K562 (cell line): ENCODE measurements at regions not wholly inside any gene's neighbourhood (a gene's known extent, or its start where the extent isn't known, plus 50 kb on each side); places are given as distances from the start of the nearest gene placed in this dataset.

Source experiments
- ATAC-seq: fragments of 200-7000 bp; cut with Tn5 transposase; 3 replicates; pipeline ENCODE4 v1.9.1; 2020; ENCODE audit warnings: moderate library complexity
- BruUV-seq: library from RNA; stranded (reverse); fragments of 400-500 nt; replicated peaks from 2 replicates; lab custom pipeline; 2021; lab: Mats Ljungman, UMichigan
- CTCF ChIA-PET: fragments of 300-600 bp; formaldehyde crosslinking; extraction: SDS; loops from one replicate; lab custom pipeline; 2021; ENCODE audit warnings: low intra/inter-chr PET ratio; lab: Yijun Ruan, JAX
- POLR2A ChIA-PET: fragments of 300-600, 350-650 bp; sonication (Branson Sonifier 250); formaldehyde crosslinking; extraction: SDS; loops from one replicate; lab custom pipeline; 2021; ENCODE audit warnings: antibody characterized with exemption, inconsistent platforms; lab: Yijun Ruan, JAX
- DNase-seq, 4 experiments: peaks; one replicate each; pipeline versions ENCODE4 v3.0.0 to v3.0.0-alpha.2; 2011 to 2018; ENCODE audit warnings: low spot score in 3 of 4, mixed read lengths in 3 of 4; ENCODE audit errors: extremely low read depth in 1 of 4
- FAIRE-seq: peaks from 2 replicates; lab custom pipeline; 2011; peaks lifted over from hg19 to GRCh38; lab: Jason Lieb, UNC
- H2AFZ ChIP-seq: 2 replicates; pipeline ENCODE4 v1.6.0; 2011; ENCODE audit warnings: low read depth, low read length, control low read depth, inconsistent platforms
- H3K27ac ChIP-seq: fragments of 200-600 bp; 3 replicates; pipeline ENCODE4 v1.8.0; 2011; ENCODE audit warnings: low read depth, mild to moderate bottlenecking, control low read depth, inconsistent platforms, low read length, moderate library complexity, mixed read lengths; ENCODE audit errors: extremely low read depth
- H3K27me3 ChIP-seq, 2 experiments: fragments of 300-600 bp in 1 of 2; 2 replicates in 1 of 2; 3 replicates in 1 of 2; pipeline versions ENCODE4 v1.6.0 to v1.8.0; 2011; ENCODE audit warnings: inconsistent platforms in 2 of 2, low read length in 2 of 2, mild to moderate bottlenecking in 1 of 2, mixed read lengths in 1 of 2, moderate library complexity in 1 of 2; ENCODE audit not compliant: control insufficient read depth in 2 of 2, insufficient read depth in 2 of 2
- H3K36me3 ChIP-seq: fragments of 300-600 bp; 3 replicates; pipeline ENCODE4 v1.8.0; 2011; ENCODE audit warnings: mild to moderate bottlenecking, low read length, inconsistent platforms; ENCODE audit not compliant: control insufficient read depth, insufficient read depth
- H3K4me1 ChIP-seq, 2 experiments: fragments of 200-600 bp in 1 of 2; replicated peaks in 1 of 2; 2 replicates in 1 of 2; 3 replicates in 1 of 2; pipeline versions ENCODE4 v1.5.1 to v1.8.0; 2011; ENCODE audit warnings: inconsistent platforms in 2 of 2, low read length in 2 of 2, mild to moderate bottlenecking in 1 of 2, mixed read lengths in 1 of 2, moderate library complexity in 1 of 2; ENCODE audit not compliant: control insufficient read depth in 2 of 2, insufficient read depth in 2 of 2
- H3K4me2 ChIP-seq: 2 replicates; pipeline ENCODE4 v1.6.1; 2011; ENCODE audit warnings: low read length, control low read depth, inconsistent platforms, mixed read lengths; ENCODE audit not compliant: insufficient read depth
- H3K4me3 ChIP-seq: fragments of 200-600 bp; sonication (generic), shearing (Covaris generic); 2 replicates; pipeline ENCODE4 v1.5.1; 2016; ENCODE audit warnings: control low read depth, inconsistent platforms
- H3K79me2 ChIP-seq: fragments of 200-600 bp; 3 replicates; pipeline ENCODE4 v1.8.0; 2011; ENCODE audit warnings: low read length, inconsistent platforms; ENCODE audit not compliant: control insufficient read depth, insufficient read depth
- H3K9ac ChIP-seq, 2 experiments: 2 replicates each; pipeline versions ENCODE4 v1.6.0 to v1.6.1; 2011; ENCODE audit warnings: low read depth in 2 of 2, low read length in 2 of 2, control low read depth in 1 of 2, inconsistent platforms in 1 of 2, mild to moderate bottlenecking in 1 of 2, mixed read lengths in 1 of 2; ENCODE audit not compliant: insufficient read depth in 1 of 2
- H3K9me1 ChIP-seq: one replicate; pipeline ENCODE4 v1.6.0; 2011; ENCODE audit warnings: inconsistent platforms, mild to moderate bottlenecking, low read length, moderate library complexity; ENCODE audit not compliant: control insufficient read depth, insufficient read depth
- H3K9me3 ChIP-seq: replicated peaks from 2 replicates; pipeline ENCODE4 v1.5.1; 2011; ENCODE audit warnings: low read depth, low read length, inconsistent platforms; ENCODE audit not compliant: control insufficient read depth, insufficient read depth
- H4K20me1 ChIP-seq: replicated peaks from 2 replicates; pipeline ENCODE4 v1.6.1; 2011; ENCODE audit warnings: low read length, inconsistent platforms, mixed read lengths; ENCODE audit not compliant: control insufficient read depth, insufficient read depth
- NFIX ChIP-seq: fragments of 250-450 bp; sonication (Bioruptor Pico); IDR thresholded peaks from 2 replicates; pipeline ENCODE4 v1.4.0; 2020; ENCODE audit warnings: low read depth, mild to moderate bottlenecking, moderate library complexity
- PHF20 ChIP-seq: fragments of 450-650 bp; IDR thresholded peaks from 2 replicates; pipeline ENCODE4 v1.6.1; 2018; ENCODE audit not compliant: partially characterized antibody
- SRSF3 ChIP-seq: fragments of 200-400 bp; formaldehyde crosslinking; IDR thresholded peaks from 2 replicates; pipeline ENCODE4 v1.6.1; 2016; ENCODE audit warnings: mild to moderate bottlenecking, low read length, moderate library complexity; ENCODE audit not compliant: insufficient read depth
- ZNF512 ChIP-seq: IDR thresholded peaks from 2 replicates; pipeline ENCODE4 v1.6.1; 2016; ENCODE audit warnings: missing genetic modification characterization, missing compliant biosample characterization
- ZNF589 ChIP-seq: fragments of 200-800 bp; sonication (Bioruptor generic); IDR thresholded peaks from 2 replicates; pipeline ENCODE4 v1.6.1; 2016; ENCODE audit warnings: low read depth, missing genetic modification characterization, missing compliant biosample characterization
- WGBS: fragments of 100-300 bp; shearing (Covaris generic); methylation state at CpG from one replicate; pipeline ENCODE4 v1.1.6; 2016; ENCODE audit warnings: low coverage, mixed read lengths; ENCODE audit not compliant: insufficient coverage; ENCODE audit errors: missing lambda C conversion rate; 5-methylcytosine and 5-hydroxymethylcytosine counted together
- in situ Hi-C: fragments of 300-500 bp; cut with MboI; formaldehyde crosslinking; loops from 4 replicates; pipeline ENCODE4 v1.15.0; 2018; ENCODE audit warnings: inconsistent platforms, mixed read lengths
- intact Hi-C: fragments of 100-400 bp; cut with micrococcal nuclease; formaldehyde crosslinking; loops from 2 replicates; pipeline ENCODE4 v1.14.2; 2022

GRCh38 chr12:74317741-74318140 lies 219.9 kb upstream of the ATXN7L3B start:
- Histone ChIP-seq H3K36me3 (no peaks in the 10 kb centered on the region), H2AFZ (no peak overlapping the region), H3K9me1 (no peaks in the 10 kb centered on the region), H3K79me2 (no peaks in the 10 kb centered on the region), H3K4me1 (no peaks in the 10 kb centered on the region), H3K9me3 (no peaks in the 10 kb centered on the region), H3K4me2 (no peak overlapping the region), H3K9ac (no peak overlapping the region), H4K20me1 (no peaks in the 10 kb centered on the region), H3K27me3 (no peaks in the 10 kb centered on the region), H3K27ac (no peak overlapping the region), H3K4me3 (no peak overlapping the region)
- CTCF ChIA-PET = interaction anchor here (2.1 kb wide), 1 partner anchor 206 kb away, joined by 9 read pairs; no protein-coding TSS in a partner anchor
- no peak for ATAC-seq
- TF ChIP-seq ZNF512 (tag) (peak; percentile 66), SRSF3 (no peak), PHF20 (no peak)
- intact Hi-C loops = loop anchor here (1.0 to 5.0 kb wide), 5 partner anchors 95 to 380 kb away; partner anchors contain the start of gene ATXN7L3B
- WGBS = 0% methylated on average over 1 of the region's 1 CpG
- in situ Hi-C loops = loop anchor here (10.0 kb wide), 1 partner anchor 293 kb away; no protein-coding TSS in a partner anchor
- POLR2A ChIA-PET = interaction anchor here (1.4 kb wide), 1 partner anchor 22 kb away, joined by 3 read pairs; no protein-coding TSS in a partner anchor
- FAIRE-seq = no peak
- no peak for DNase-seq
- BruUV-seq = no TSS peak

- no TSS peak for BruUV-seq
- no peaks in the 10 kb centered on the region for H3K4me1 ChIP-seq
- no peak overlapping the region for H3K4me3 ChIP-seq
- no peaks in the 10 kb centered on the region for H3K36me3 ChIP-seq
- H3K9ac ChIP-seq = no peak overlapping the region
- ATAC-seq (no peak), DNase-seq (no peak), FAIRE-seq (no peak)
- no peaks in the 10 kb centered on the region for H3K79me2 ChIP-seq
- in situ Hi-C loops (loop anchor here (10.0 kb wide), 1 partner anchor 295 kb away; no protein-coding TSS in a partner anchor), intact Hi-C loops (loop anchor here (5.0 kb wide), 3 partner anchors 92 to 383 kb away; no protein-coding TSS in a partner anchor)
- no peaks in the 10 kb centered on the region for H3K9me1 ChIP-seq
- no peak overlapping the region for H2AFZ ChIP-seq
- no peak overlapping the region for H3K27ac ChIP-seq
- H3K4me2 ChIP-seq = no peak overlapping the region
- TF ChIP-seq NFIX (CRISPR knock-in tag) (no peak), ZNF589 (CRISPR knock-in tag) (no peak)
- no peaks in the 10 kb centered on the region for H4K20me1 ChIP-seq
- H3K9me3 ChIP-seq = no peaks in the 10 kb centered on the region
- WGBS = 0% methylated on average over 5 of the region's 5 CpGs
- no peaks in the 10 kb centered on the region for H3K27me3 ChIP-seq
- POLR2A ChIA-PET = no interaction called here
- CTCF ChIA-PET = no interaction called here
Observed at GRCh38 chr12:74319886-74320285, 217.7 kb upstream of the ATXN7L3B start.
